Tibial nerve (tissue), 3 donors: ENCODE measurements at regions not wholly inside any gene's neighbourhood (a gene's known extent, or its start where the extent isn't known, plus 50 kb on each side); places are given as distances from the start of the nearest gene placed in this dataset.

Experiments
- CTCF ChIP-seq, 5 experiments: fragments of 200-600 bp in 3 of 5; fragments of 450-650 bp in 2 of 5; sonication (generic) in 3 of 5; IDR thresholded peaks; one replicate each; pipeline ENCODE4 v1.5.1; 2016 to 2019; ENCODE audit warnings: antibody characterized with exemption in 5 of 5, mild to moderate bottlenecking in 3 of 5, moderate library complexity in 2 of 5
- POLR2A ChIP-seq, 2 donors: fragments of 450-650 bp; IDR thresholded peaks; one replicate each; pipeline ENCODE4 v1.6.1; 2017; ENCODE audit warnings: antibody characterized with exemption in 2 of 2, mild to moderate bottlenecking in 2 of 2, moderate library complexity in 2 of 2

GRCh38 chr6:112651239-112651638 lies 304.1 kb downstream of the RFPL4B start:
- no peak for TF ChIP-seq CTCF (IDR thresholded peaks at IDR 0.05)
- TF ChIP-seq POLR2A (IDR thresholded peaks at IDR 0.05): no peak
